H1 (cell line): ENCODE measurements at regions not wholly inside any gene's neighbourhood (a gene's known extent, or its start where the extent isn't known, plus 50 kb on each side); places are given as distances from the start of the nearest gene placed in this dataset.

Experiments used
- BCL11A ChIP-seq, 2 experiments: IDR thresholded peaks; one replicate each; pipeline ENCODE4 v1.6.1; 2011; ENCODE audit warnings: low read depth in 2 of 2, low read length in 2 of 2, mild to moderate bottlenecking in 2 of 2
- CTCF ChIP-seq, 3 experiments: IDR thresholded peaks; 1 replicate in 2 of 3; 2 replicates in 1 of 3; pipeline versions ENCODE4 v1.5.1 to v1.6.1; 2011; ENCODE audit warnings: low read length in 3 of 3, mild to moderate bottlenecking in 3 of 3, inconsistent platforms in 2 of 3, low read depth in 1 of 3, moderate library complexity in 1 of 3; ENCODE audit not compliant: insufficient read depth in 1 of 3; ENCODE audit errors: control extremely low read depth in 1 of 3
- KDM4A ChIP-seq: IDR thresholded peaks from one replicate; pipeline ENCODE4 v1.7.1; 2012; ENCODE audit warnings: low read depth, mild to moderate bottlenecking, moderate library complexity, low read length, inconsistent platforms; ENCODE audit not compliant: severe bottlenecking
- POLR2AphosphoS5 ChIP-seq: IDR thresholded peaks from 2 replicates; pipeline ENCODE4 v1.6.1; 2011; ENCODE audit warnings: low read depth, low read length
- SP2 ChIP-seq: IDR thresholded peaks from 2 replicates; pipeline ENCODE4 v1.6.1; 2012; ENCODE audit warnings: mild to moderate bottlenecking, low read length, inconsistent platforms
- TEAD4 ChIP-seq: IDR thresholded peaks from 2 replicates; pipeline ENCODE4 v1.6.1; 2012; ENCODE audit warnings: low read depth, low read length, inconsistent platforms, mixed read lengths
- ZNF274 ChIP-seq: IDR thresholded peaks from 2 replicates; pipeline ENCODE4 v1.7.0; 2012; ENCODE audit warnings: low read length, borderline replicate concordance; ENCODE audit errors: extremely low read depth

- TF ChIP-seq BCL11A (IDR thresholded peaks at IDR 0.05; ENCODE audit: low read depth in 2 of 2, low read length in 2 of 2): no peak
- TF ChIP-seq KDM4A: no peak
- no peak for TF ChIP-seq CTCF (IDR thresholded peaks at IDR 0.05; ENCODE audit: control extremely low read depth in 1 of 3, insufficient read depth in 1 of 3, low read depth in 1 of 3, low read length in 3 of 3)
- TF ChIP-seq SP2: no peak
- TF ChIP-seq POLR2AphosphoS5: no peak
- TF ChIP-seq TEAD4: no peak
- TF ChIP-seq ZNF274: no peak
Measured at GRCh38 chr3:84260596-84260995, 698.2 kb upstream of the CADM2 start.
